Upper lobe of left lung (tissue), 6 donors: ENCODE measurements at regions not wholly inside any gene's neighbourhood (a gene's known extent, or its start where the extent isn't known, plus 50 kb on each side); places are given as distances from the start of the nearest gene placed in this dataset.

Experiments used
- ATAC-seq, 2 donors: fragments of 200-7000 bp; cut with Tn5 transposase; one replicate each; pipeline ENCODE4 v1.9.1; 2022; ENCODE audit warnings: mild to moderate bottlenecking in 2 of 2, moderate library complexity in 2 of 2; ENCODE audit not compliant: low FRiP score in 2 of 2
- DNase-seq, 2 donors: peaks; one replicate each; pipeline ENCODE4 v3.0.0-alpha.2; 2019 to 2020
- H3K27ac ChIP-seq, 4 donors: fragments of 200-600 bp; sonication (generic); one replicate each; pipeline ENCODE4 v1.5.1; 2016 to 2019
- H3K27me3 ChIP-seq, 4 donors: fragments of 200-600 bp; sonication (generic); one replicate each; pipeline ENCODE4 v1.5.1; 2017 to 2019
- H3K36me3 ChIP-seq, 4 donors: fragments of 200-600 bp; sonication (generic); one replicate each; pipeline ENCODE4 v1.5.1; 2016 to 2019
- H3K4me1 ChIP-seq, 4 donors: fragments of 200-600 bp; sonication (generic); one replicate each; pipeline ENCODE4 v1.5.1; 2018 to 2019
- H3K4me3 ChIP-seq, 4 donors: fragments of 200-600 bp; sonication (generic); one replicate each; pipeline ENCODE4 v1.5.1; 2017 to 2019; ENCODE audit warnings: mild to moderate bottlenecking in 2 of 4, moderate library complexity in 1 of 4
- H3K9me3 ChIP-seq, 4 donors: fragments of 200-600 bp; sonication (generic); one replicate each; pipeline ENCODE4 v1.5.1; 2018 to 2019
- CTCF ChIP-seq, 6 experiments: fragments of 450-650 bp in 4 of 6; fragments of 200-600 bp in 2 of 6; sonication (generic) in 2 of 6; IDR thresholded peaks; one replicate each; pipeline ENCODE4 v1.5.1; 2016 to 2019; ENCODE audit warnings: antibody characterized with exemption in 6 of 6
- EP300 ChIP-seq, 4 donors: sonication (generic); formaldehyde crosslinking; IDR thresholded peaks; one replicate each; pipeline ENCODE4 v1.5.1; 2017; ENCODE audit warnings: antibody characterized with exemption in 4 of 4, control low read depth in 2 of 4
- POLR2A ChIP-seq, 4 donors: fragments of 450-650 bp; IDR thresholded peaks; one replicate each; pipeline ENCODE4 v1.5.1; 2016 to 2017; ENCODE audit warnings: antibody characterized with exemption in 4 of 4, mild to moderate bottlenecking in 2 of 4
- POLR2AphosphoS5 ChIP-seq, 2 donors: sonication (generic); formaldehyde crosslinking; IDR thresholded peaks; one replicate each; pipeline ENCODE4 v1.5.1; 2017; ENCODE audit warnings: antibody characterized with exemption in 2 of 2
- WGBS, 2 donors: methylation state at CpG; one replicate each; pipeline ENCODE4 v1.1.5; 2017 to 2018; 5-methylcytosine and 5-hydroxymethylcytosine counted together
- donor health status: DM: no; HTN: no; CAD: no; lungs with moderate emphysema.
- donor health status: DM: no; HTN: yes; CAD: no; lungs with severe emphysema.

DNA sequence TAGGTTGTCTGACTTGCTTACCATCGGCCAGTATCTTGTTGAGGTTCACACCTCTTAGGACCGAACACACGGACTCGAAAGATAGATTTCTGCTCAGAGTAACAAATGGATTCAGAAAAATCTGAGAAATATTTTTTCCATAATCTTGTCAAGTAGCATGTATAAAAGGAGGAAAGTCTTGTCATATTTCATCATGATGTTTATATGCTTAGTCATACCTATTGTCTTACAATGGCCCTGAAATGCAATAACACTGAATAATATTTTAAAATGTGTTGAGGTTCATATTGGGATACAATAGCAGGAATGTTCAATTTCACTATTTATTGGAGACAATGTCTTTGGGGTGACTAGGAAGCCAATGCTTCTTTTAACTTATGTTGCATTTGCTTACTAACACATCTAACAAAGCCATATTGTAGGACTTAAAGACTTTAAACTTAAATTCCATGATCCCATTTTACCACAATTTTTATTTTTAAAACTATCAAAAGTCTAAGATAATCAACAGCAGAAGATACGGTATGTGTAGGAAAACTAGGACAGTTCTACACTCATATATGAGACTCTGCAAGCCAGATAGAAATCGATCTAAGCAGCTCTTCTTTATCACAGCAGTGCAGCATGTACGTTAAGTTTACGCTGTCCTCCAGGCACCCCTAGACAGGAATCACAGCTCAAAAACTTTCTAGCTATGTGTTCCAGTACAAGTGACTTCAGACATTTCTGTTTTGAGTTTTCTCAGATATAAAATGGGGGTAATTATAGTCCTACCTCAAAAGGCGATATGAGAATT lies 135.7 kb upstream of the CAV2 start:
- TF ChIP-seq POLR2A (IDR thresholded peaks at IDR 0.05) (no peak), EP300 (IDR thresholded peaks at IDR 0.05) (no peak), POLR2AphosphoS5 (IDR thresholded peaks at IDR 0.05) (no peak), CTCF (IDR thresholded peaks at IDR 0.05) (no peak)
- H3K36me3 ChIP-seq = no peaks in the 10 kb centered on the region
- H3K4me3 ChIP-seq = no peak overlapping the region
- no peak overlapping the region for H3K27ac ChIP-seq
- H3K9me3 ChIP-seq = no peaks in the 10 kb centered on the region
- no peaks in the 10 kb centered on the region for H3K27me3 ChIP-seq
- DNase-seq = no peak
- H3K4me1 ChIP-seq = no peaks in the 10 kb centered on the region
- ATAC-seq = no peak
- WGBS, 2 donors = 81 to 87% methylated on average over 9 of the region's 9 CpGs

GRCh38 chr7:116364469-116364868 lies 135.1 kb upstream of the CAV2 start:
- H3K36me3 ChIP-seq = no peaks in the 10 kb centered on the region
- WGBS, 2 donors = 82 to 84% methylated on average over 2 of the region's 2 CpGs
- ATAC-seq = no peak

GRCh38 chr7:116365797-116366196 lies 133.7 kb upstream of the CAV2 start:
- Histone ChIP-seq H3K36me3 (no peaks in the 10 kb centered on the region), H3K4me1 (no peaks in the 10 kb centered on the region), H3K4me3 (no peak overlapping the region), H3K27ac (no peak overlapping the region), H3K9me3 (no peaks in the 10 kb centered on the region), H3K27me3 (no peaks in the 10 kb centered on the region)
- WGBS, 2 donors = 79 to 80% methylated on average over 5 of the region's 5 CpGs
- DNase-seq = no peak
- TF ChIP-seq POLR2A (IDR thresholded peaks at IDR 0.05) (no peak), EP300 (IDR thresholded peaks at IDR 0.05) (no peak), CTCF (IDR thresholded peaks at IDR 0.05) (no peak), POLR2AphosphoS5 (IDR thresholded peaks at IDR 0.05) (no peak)
- no peak for ATAC-seq

More at GRCh38 chr7:116364469-116364868, 135.1 kb upstream of the CAV2 start:
- DNase-seq = no peak
- Histone ChIP-seq H3K27me3 (no peaks in the 10 kb centered on the region), H3K27ac (no peak overlapping the region), H3K4me3 (no peak overlapping the region), H3K9me3 (no peaks in the 10 kb centered on the region), H3K4me1 (no peaks in the 10 kb centered on the region)
- no peak for TF ChIP-seq POLR2AphosphoS5 (IDR thresholded peaks at IDR 0.05)
- no peak for TF ChIP-seq EP300 (IDR thresholded peaks at IDR 0.05)
- TF ChIP-seq CTCF (IDR thresholded peaks at IDR 0.05) = no peak
- no peak for TF ChIP-seq POLR2A (IDR thresholded peaks at IDR 0.05)

DNA sequence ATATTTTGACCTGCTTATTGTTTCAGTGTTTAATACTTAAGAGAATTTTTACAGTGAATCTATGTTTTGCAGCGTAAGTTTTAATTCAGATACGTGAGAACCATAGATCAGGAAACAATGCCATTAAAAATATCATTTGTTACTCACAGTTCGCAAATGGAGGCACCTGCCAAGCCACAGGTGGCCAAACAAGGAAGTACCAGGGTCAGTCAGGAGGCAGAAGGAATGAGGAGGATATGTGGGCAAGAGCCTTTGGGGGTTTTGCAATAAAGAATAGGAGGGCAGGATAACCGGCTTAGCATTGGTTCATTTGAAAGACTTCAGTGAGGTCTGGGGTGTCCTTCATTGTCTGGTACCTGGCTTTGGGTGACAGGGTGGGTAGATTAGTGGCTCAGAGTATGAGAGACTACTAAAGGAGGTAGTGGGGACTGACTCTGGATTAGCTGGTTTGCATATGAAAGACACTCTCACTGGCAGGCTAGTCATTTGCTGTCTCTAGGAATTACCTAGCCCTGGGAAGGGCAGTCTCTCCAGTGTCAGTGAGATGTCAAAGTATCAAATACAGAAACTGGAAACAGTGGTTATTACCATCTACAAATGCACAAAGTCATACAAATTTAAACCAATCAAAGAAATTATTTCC lies 132.2 kb upstream of the CAV2 start:
- ATAC-seq (no peak), DNase-seq (no peak)
- H3K27ac ChIP-seq = no peak overlapping the region

More for the DNA sequence above, 132.2 kb upstream of the CAV2 start:
- Histone ChIP-seq H3K4me1 (no peaks in the 10 kb centered on the region), H3K27me3 (no peaks in the 10 kb centered on the region), H3K9me3 (no peaks in the 10 kb centered on the region), H3K36me3 (no peaks in the 10 kb centered on the region), H3K4me3 (no peak overlapping the region)
- WGBS, 2 donors = 89 to 91% methylated on average over 4 of the region's 4 CpGs
- TF ChIP-seq CTCF (IDR thresholded peaks at IDR 0.05) (no peak), POLR2A (IDR thresholded peaks at IDR 0.05) (no peak), POLR2AphosphoS5 (IDR thresholded peaks at IDR 0.05) (no peak), EP300 (IDR thresholded peaks at IDR 0.05) (no peak)
